ENCODE measurements at regions not wholly inside any gene's neighbourhood (a gene's known extent, or its start where the extent isn't known, plus 50 kb on each side); places are given as distances from the start of the nearest gene placed in this dataset.
"Not testable (repeated sequence)": the region's sequence is repeated elsewhere in the genome, so short reads cannot be mapped to it uniquely, and the experiment has no call there.

DNA sequence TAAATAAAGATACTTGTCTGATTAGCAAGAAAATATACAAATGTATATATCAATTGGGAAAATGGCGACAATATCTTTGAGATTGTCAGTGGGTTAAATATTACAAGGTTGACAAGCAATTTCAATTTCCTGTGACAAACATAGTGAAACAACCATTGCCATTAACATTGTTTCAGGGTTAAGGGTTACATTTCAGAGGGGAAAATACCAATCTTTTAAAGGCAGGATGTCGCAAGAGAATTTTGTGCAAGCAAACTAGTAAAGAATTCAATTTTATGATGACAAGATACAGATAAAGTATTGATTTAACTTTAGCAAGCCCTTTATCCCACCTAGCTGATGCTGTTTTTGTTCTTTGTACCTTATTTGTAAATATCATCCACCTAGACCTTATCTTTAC, 305.8 kb upstream of the GRIA3 start:
- no peak for DNase-seq (ENCODE audit: low read depth in 2 of 2)

DNA sequence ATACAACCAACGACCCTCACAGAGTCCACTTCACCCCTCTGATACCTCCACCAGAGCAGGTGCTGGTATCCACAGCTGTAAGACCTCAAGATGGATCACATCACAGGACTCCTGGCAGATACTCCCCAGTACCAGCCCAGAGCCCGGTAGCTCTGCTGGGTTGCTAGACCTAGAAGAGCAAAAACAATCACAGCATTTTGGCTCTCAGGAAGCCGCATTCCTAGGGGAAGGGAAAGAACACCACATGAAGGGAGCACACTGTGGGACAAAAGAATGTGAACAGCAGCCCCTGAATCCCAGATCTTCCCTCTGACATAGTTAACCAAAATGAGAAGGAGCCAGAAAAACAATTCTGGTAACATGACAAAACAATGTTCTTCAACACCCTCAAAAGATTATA, 303.1 kb upstream of the GRIA3 start:
- DNase-seq (ENCODE audit: low read depth in 2 of 2): no peak

DNA sequence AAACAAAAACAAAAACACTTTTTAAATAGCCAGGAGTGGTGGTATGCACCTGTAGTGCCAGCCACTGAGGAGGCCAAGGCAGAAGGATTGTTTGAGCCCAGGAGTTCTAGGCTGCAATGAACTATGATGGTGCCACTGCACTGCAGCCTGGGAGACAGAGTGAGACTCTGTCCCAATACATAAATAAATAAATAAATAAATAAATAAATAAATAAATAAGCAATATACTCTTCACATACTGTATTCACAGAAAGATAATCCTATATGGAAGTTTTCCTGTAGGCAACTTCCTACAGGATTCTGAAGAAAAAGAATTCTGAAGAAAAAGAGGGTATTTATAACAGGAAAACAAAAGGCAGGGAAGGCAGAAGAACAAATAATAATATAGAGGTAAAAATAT, 293.3 kb upstream of the GRIA3 start:
- DNase-seq (ENCODE audit: low read depth in 2 of 2): no peak

DNA sequence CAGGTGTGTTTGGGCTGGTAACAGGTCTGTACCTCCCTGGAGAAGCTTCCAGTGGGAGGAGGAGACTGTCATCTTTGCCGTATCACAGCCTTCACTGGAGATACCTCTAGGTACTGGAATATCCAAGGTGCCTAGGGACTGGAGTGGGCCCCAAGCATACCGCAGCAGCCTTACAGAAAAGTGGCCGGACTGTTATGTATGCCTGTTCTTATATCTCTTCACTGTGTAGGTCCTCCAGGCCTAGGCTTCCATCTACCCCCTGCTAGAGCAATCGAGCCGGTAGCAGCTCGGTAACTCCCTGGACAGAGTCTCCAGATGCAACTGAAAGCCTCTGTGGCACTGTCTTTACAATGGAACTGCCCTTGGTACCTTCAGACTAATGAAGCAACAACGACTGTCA, 277.4 kb upstream of the GRIA3 start:
- no peak for DNase-seq (ENCODE audit: low read depth in 2 of 2)

DNA sequence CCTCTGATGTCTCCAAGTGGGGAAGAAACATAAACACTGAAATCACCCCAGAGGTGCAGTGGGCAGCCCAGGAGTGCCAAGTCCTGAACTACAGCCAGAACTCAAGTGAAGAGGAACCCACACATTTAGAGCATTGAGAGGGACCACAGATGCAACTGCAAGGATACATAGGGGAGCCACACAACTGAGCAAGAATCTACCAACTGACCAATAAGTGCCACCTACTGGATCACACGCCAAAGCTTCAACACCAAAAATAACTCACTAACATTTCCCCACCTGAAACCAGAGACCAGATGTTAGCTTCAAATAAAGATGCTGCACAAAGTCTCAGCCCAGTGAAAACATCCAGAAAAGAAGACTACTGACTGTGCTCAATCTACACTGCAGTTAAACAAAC, 276.7 kb upstream of the GRIA3 start:
- DNase-seq (ENCODE audit: low read depth in 2 of 2): no peak

DNA sequence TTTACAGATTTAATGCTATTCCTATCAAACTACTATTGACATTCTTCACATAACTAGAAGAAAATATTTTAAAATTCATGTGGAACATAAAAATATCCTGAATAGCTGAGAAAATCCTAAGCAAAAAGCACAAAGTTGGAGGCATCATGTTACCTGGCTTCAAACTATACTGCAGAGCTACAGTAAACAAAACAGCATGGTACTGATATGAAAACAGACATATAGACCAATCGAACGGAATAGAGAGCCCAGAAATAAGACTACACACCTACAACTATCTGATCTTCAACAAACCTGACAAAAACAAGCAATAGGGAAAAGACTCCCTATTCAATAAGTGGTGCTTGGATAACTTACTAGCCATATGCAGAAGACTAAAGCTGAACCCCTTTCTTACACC, 273.4 kb upstream of the GRIA3 start:
- DNase-seq (ENCODE audit: low read depth in 2 of 2): no peak

DNA sequence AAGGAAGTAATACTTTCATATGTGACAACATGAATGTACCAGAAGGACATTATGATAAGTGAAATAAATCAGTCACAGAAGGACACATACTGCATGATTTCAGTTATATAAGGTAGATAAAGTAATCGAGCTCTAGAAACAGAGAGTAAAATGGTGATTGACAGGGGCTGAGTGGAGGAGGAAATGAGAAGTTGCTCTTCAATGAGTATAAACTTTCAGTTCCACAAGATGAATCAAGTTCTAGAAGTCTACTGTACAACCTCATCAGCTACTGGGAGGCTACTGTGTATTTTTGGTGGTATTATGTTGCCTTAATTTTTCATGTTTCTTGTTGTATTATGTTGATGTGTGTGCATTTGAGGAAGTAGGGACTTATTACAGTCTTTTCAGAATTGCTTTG, 270.9 kb upstream of the GRIA3 start:
- no peak for DNase-seq (ENCODE audit: low read depth in 2 of 2)

DNA sequence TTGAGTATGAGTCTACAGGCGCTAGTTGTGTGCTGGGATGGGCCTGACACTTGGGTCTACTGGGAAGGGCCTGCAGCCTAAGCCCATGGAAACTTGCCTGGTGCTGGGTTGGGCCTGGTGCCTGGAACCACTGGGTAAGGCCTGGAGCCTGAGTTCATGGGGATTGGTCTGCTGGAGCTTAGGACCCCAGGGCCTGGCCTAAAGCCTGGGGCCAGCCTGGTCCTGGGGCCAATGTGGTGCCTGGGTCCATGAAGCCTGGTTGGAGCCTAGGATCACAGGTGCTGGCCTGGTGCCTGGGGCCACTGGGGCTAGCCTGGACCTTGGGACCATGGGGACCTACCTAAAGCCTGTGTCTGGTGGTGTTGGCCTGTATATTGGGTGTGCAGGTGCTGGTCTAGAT, 270.3 kb upstream of the GRIA3 start:
- DNase-seq (ENCODE audit: low read depth in 2 of 2): no peak

DNA sequence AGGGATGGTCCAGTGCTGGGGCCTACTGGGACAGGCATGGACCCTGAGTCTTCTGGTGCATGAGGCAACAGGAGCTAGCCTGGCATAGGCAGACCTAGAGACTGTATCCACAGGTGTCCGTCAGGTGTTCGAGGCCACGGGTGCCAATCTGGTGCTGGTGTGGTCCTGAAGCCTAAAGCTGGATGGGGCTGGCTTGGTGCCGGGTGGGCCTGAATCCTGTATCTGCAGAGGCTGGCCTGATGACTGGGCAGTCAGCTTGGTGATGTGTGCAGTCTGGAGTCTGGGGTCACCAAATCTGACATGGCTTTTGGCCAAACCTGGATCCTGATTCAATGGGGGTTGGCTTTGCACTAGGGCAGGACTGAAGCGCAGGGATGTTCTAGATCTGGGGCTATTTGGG, 269.8 kb upstream of the GRIA3 start:
- DNase-seq (ENCODE audit: low read depth in 2 of 2): no peak

DNA sequence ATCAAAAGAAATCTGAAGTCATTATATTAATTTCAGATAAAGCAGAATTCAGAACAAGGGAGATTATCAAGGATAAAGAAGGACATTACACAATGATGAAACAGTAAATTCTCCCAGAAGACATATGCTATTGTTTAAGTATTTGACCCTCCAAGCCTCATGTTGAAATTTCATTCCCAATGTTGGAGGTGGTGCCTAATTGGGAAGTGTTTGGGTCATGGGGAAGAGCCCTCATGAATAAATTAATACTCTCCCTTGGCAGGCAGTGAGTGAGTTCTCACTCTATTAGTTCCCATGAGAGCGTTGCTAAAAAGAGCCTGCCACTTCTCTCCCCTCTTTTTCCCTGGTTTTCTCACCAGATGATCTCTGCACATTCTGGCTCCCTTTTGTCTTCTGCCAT, 249.9 kb upstream of the GRIA3 start:
- no peak for DNase-seq (ENCODE audit: low read depth in 2 of 2)

DNA sequence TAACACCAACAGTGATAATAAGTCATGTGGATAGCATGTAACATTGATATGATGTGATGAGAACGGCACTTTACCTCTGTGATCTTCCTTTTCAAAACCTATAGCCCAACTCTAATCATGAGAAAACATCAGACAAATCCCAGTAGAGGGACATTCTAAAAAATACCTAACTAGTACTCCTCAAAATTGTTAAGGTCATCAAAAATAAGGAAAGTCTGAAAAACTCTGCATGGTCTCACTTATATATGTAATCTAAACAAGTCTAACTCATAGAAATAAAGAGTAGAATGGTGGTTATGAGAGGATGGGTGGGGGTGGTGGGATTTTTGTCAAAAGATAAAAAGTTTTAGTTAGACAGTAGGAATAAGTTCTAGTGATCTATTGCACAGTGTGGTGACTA, 243.9 kb upstream of the GRIA3 start:
- DNase-seq (ENCODE audit: low read depth in 2 of 2): no peak

DNA sequence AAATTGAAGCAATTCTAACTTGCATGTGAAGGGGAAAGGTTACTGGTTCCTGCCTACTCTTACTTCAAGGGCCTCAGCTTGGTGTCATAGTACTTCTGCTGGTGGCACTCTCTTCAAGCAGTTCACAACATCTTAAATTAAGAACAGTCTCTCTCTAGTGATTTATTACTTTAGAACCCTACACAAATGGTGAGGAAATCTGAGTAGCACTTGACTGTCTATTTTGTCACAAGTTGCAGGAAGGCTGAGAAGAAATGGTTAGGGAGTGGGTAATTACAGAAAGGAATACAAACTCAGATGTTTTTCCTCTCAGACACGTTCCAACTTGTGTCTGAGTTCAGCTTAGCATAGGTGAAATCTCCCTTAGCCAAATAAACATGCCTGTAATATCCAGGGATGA, 242.3 kb upstream of the GRIA3 start:
- no peak for DNase-seq (ENCODE audit: low read depth in 2 of 2)

DNA sequence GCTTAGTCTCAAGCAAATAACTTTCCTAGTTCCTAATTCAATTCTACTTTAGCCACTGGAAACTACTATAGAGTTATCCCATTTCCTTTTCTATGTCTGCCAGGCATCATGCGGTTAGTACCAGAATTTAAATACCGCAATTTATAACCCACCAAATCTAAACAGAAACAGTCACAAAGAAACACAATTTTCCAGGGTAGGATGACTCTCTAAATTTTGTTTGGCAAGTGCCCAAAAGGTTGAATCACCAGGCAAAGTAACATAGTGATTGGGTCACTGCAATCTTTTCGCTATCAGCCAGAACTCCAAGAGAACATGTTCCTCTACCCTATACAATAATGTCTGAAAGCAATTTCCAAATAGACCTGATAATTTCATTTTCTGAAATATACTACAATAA, 240.2 kb upstream of the GRIA3 start:
- no peak for DNase-seq (ENCODE audit: low read depth in 2 of 2)

DNA sequence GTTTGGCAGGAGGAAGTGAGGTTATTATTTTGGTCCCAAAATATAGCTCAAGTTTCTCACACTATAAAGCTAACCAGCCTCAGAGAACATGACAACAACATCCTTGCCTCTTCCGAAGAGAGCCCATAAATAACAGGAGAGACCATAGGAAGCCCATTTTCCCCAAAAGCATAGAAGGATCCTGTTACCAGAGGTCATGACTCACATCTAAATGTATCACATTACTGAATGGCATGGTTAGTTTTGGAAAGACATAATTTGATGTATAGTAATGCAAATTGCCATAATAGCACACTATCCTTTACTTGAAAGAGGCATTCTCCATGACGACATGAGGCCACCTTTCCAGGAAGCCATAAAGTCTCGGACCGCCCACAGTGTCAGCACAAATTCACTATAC, 238.8 kb upstream of the GRIA3 start:
- no peak for DNase-seq (ENCODE audit: low read depth in 2 of 2)

DNA sequence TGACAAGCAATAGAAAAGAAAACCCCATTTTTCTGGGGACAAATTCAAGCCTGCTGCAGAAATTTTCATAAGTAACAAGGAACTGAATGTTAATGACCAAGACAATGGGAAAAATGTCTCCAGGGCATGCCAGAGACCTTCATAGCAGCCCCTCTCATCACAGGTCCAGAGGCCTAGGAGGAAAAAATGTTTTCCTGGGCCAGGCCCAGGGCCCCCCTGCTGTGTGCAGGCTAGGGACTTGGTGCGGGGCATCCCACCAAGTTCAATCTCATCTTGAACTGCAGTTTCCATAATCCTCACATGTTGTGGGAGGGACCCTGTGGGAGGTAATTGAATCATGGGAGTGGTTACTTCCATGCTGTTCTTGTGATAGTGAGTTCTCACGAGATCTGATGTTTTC, 211.5 kb upstream of the GRIA3 start:
- no peak for DNase-seq (ENCODE audit: low read depth in 2 of 2)

DNA sequence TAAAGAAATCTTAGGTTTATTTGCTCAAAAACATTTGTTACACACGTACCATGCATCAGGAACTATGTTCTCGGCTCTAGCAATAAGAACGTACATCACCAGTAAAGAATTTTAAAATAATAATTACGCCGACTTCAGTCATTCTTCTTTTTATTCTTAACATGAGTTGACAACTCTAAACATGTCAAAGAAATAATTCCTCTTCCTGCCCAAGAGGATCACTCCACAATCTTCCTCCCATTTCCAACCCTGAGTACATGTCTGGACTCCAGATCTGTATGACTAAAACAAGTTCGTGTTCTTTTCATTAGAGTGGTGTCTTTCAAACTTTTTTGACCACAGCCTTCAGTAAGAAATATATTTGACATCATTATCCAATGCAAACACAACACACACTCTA, 201.6 kb upstream of the GRIA3 start:
- no peak for DNase-seq (ENCODE audit: low read depth in 2 of 2)

DNA sequence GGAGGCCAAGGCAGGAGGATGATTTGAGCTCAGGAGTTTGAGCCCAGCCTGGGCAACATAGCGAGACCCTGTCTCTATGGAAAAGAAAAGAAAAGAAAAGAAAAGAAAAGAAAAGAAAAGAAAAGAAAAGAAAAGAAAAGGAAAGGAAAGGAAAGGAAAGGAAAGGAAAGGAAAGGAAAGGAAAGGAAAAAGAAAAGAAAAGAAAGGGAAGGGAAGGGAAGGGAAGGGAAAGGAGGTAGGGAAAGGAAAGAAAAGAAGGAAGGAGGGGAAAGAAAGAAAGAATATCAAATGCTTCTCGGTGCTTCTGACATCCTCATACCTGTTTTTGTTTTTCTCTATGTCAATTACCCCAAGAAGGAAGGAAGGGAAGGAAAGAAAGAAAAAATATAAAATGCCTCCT, 181.2 kb upstream of the GRIA3 start:
- DNase-seq (ENCODE audit: low read depth in 2 of 2): not testable (repeated sequence)

DNA sequence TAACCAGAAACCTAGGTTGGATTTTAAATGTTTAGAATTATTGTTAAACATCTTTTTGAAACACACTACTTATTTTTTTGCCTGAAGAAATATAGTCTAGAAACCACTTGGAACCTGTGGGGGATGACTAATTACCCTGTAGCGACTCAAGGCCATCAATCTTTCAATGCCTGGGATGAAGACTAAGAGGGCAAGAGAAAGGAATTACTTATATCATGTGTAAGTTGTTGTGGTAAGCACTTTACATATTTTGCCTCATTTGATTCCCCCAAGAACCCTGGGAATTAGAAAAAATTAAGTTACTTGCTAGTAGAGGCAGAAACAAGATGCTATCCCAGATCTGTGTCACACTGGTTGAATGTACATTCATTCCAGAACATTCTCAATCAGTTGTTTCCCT, 170.9 kb upstream of the GRIA3 start:
- DNase-seq (ENCODE audit: low read depth in 2 of 2): peak; percentile 54 to 57

DNA sequence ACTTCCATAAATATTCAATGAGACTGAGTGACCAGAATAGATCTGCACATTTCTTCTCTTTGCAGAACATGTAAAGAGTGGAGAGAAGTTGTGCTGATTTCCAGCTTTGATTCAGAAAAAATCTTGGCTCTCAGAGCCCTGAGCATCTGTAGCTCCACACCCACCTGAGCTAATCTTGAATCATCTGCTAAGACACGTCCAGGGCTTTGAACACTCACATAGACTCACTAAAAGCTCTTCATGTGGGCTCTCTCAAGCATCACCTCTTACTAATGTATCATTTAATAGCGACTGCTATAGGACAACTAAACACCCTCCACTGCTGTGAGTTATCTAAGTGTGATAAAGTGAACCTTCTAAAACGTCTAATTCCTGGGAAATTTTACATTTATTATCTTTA, 147.7 kb upstream of the GRIA3 start:
- no peak for DNase-seq (ENCODE audit: low read depth in 2 of 2)

DNA sequence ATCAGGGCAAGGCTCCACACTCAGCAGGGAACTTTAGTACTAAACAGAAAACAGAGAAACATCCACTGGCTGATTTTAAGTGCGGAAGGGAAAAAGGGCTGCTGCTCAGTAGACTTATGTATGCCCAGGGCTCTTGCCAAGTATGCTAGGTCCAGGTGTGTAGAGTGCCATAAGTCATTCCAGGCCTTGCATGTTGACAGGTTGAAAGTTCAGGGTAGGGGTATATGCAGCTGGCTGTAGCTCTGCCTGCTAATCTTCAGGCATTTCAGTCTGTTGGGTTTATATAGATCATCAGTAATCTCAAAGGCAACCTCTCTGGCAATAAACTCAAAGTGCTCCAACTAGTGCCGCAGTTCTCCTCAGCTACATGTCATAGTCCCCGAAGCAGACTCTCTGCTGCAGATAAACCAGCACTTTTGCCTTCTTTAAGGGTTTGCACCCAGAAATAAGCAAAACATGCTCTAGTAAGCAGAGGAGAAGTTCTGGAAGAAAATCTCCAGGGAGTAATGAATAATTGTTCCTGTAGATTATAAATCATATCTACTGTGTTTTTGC, 134.9 kb upstream of the GRIA3 start:
- DNase-seq (ENCODE audit: low read depth in 2 of 2): no peak

DNA sequence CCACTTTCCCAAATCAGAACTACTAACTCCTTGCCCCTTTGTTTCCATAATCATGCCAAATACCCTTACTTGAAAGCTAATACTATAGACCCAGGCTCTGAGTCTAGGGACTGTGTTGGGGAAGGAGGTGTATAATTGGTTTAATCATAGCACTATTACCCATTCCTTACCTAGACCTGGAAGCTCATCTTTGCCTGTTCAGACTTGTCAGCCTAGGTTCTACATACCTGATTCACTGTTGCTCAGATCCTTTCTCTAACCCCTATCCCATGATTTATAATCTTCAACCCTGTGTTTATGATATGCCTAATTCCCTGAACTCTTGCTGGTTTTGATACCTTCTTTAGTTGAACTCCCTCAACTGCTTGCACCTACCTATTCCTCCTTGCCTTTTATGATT, 123.1 kb upstream of the GRIA3 start:
- DNase-seq (ENCODE audit: low read depth in 2 of 2): no peak

DNA sequence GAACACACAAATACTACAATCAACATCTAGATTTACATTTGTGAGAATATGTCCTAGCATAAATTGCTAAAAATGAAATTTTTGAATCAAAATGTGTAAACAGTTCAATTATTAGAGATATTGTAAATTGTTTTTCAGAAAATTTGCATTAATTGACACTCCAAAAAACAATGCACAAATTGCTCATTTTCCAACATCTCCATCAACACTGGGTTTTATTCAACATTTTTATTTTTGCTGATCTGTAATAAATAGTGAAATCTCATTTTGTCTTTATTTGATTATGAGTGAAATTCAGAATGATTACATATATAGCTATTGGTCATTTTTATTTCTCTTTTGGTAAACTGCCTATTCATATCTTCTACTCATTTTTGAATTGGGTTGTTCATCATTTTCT, 120.0 kb upstream of the GRIA3 start:
- no peak for DNase-seq (ENCODE audit: low read depth in 2 of 2)

DNA sequence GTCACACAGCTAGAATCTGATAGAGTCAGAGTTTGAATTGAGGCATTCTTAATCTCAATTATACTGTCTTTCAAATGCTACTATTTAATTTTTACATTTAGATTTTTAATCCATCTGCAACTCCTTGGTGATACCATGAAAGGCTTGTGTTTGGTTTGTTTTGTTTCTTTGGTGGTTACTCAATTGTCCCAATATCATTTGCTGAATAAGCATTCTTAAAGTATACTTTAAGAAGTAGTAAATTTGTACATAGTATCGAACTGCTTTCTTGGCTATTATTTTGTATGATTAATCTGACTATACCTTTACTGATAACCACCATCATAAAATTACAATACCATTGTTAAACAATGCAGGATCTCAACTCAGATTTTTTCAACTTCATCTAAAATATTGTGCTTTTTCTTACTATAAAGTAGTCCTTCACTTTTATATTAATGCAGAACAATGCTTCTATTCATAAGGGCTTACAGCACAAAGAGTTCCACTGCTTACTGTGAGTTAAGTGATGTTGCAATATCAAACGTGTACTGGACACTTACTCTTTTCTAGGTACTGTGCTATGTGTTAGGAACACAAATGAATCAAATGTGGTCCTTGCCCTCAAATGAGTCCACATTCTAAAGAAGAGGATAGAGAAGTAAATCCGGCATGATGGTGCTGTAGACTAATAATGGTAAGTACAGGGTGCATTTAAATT, 111.2 kb upstream of the GRIA3 start:
- DNase-seq (ENCODE audit: low read depth in 2 of 2): no peak

DNA sequence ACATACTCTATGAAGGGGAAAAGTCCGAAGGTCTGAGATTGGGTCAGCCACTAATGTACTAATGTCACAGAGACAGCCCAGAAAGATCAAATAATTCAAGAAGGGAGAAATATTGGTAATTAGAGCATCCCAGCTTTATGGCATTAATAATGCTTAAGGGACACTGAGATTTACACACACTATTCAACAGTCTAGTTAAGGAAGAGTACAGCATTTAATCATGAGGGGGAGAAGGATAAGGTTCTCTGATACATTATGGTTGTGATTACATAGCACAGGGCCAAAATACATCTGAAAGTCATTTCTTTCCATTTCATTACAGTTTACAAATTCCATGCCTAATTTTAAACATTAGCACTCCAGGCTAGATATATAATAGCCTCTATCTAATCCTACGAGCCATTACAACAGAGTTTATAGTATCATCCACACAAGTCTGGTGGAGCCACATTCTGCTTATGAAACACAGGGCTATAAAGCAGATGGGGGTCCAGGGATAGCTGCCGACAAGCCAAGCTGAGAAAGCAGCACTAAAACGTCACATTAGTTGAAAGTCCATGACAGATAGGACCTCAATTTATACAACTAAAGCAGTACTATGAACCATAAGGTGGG, 108.0 kb upstream of the GRIA3 start:
- no peak for DNase-seq (ENCODE audit: low read depth in 2 of 2)
